AG09309 (cell line): ENCODE measurements at regions not wholly inside any gene's neighbourhood (a gene's known extent, or its start where the extent isn't known, plus 50 kb on each side); places are given as distances from the start of the nearest gene placed in this dataset.

Source experiments
- DNase-seq: peaks from one replicate; pipeline ENCODE4 v3.0.0-alpha.2; 2010; ENCODE audit warnings: low read depth
- H3K4me3 ChIP-seq: 2 replicates; pipeline ENCODE4 v1.5.1; 2011; ENCODE audit warnings: mild to moderate bottlenecking, low read depth, low read length, moderate library complexity; ENCODE audit not compliant: control insufficient read depth
- TF ChIP-seq, protein P1 (sequence below): IDR thresholded peaks from 2 replicates; pipeline ENCODE4 v1.5.1; 2011; ENCODE audit warnings: mild to moderate bottlenecking, low read depth, low read length, inconsistent platforms; ENCODE audit not compliant: insufficient read depth, control insufficient read depth; ENCODE audit errors: missing control alignments

DNA sequence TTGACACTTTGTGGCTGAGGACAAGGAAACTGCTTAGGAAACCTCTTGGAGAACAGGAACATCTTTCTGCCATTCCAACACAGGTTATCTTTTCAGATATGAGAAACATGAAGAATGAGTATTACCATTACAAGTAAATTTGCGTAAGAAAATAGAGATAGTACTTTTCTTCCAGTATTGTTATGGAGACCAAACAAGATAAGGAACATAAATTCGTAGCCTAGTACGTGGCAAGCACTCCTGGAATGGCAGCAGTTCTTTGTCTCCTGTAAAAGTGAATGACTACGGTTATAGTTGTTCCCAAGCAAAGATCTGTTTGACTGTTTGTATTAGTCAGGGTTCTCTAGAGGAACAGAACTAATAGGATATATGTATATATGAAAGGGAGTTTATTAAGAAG lies 843.1 kb downstream of the STIM2 start:
- H3K4me3 ChIP-seq = no peak overlapping the region
- TF ChIP-seq, protein P1, sequence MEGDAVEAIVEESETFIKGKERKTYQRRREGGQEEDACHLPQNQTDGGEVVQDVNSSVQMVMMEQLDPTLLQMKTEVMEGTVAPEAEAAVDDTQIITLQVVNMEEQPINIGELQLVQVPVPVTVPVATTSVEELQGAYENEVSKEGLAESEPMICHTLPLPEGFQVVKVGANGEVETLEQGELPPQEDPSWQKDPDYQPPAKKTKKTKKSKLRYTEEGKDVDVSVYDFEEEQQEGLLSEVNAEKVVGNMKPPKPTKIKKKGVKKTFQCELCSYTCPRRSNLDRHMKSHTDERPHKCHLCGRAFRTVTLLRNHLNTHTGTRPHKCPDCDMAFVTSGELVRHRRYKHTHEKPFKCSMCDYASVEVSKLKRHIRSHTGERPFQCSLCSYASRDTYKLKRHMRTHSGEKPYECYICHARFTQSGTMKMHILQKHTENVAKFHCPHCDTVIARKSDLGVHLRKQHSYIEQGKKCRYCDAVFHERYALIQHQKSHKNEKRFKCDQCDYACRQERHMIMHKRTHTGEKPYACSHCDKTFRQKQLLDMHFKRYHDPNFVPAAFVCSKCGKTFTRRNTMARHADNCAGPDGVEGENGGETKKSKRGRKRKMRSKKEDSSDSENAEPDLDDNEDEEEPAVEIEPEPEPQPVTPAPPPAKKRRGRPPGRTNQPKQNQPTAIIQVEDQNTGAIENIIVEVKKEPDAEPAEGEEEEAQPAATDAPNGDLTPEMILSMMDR = no peak

DNA sequence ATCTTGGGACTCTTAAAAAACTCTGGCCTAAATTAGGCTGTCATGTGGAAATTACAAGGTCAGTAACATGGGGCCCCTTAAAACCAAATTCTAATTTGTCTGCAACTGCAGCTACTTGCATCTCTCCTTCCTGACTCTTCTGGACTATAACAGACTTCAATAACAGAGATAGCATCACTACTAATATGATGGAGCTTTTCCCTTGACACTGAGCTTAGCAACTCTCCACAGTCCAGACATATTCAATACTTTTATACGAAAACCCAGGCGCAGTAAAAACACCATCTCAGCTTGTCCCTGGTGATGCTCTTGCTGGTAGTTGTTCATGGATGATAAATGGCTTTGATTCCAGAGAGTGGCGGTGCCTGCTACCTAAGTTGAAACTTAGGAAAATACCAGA lies 850.4 kb downstream of the STIM2 start:
- DNase-seq = no peak
- no peak overlapping the region for H3K4me3 ChIP-seq
- TF ChIP-seq, protein P1 = no peak

More for the DNA sequence above, 843.1 kb downstream of the STIM2 start:
- no peak for DNase-seq

DNA sequence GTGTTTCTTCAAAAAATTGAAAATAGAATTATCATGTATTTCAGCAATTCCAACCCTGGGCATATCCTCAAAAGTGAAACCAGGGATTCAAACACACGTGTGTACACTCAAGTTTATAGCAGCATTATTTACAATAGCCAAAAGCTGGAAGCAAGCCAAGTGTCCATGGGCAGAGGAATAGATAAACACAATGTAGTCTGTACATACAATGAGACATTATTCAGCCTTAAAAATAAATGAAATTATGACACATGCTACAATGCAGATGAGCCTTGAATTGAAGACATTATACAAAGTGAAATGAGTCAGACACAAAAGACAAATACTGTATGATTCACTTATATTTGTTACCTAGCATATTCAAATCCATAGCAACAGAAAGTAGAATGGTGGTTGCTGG lies 853.4 kb downstream of the STIM2 start:
- DNase-seq = no peak
- no peak overlapping the region for H3K4me3 ChIP-seq
- TF ChIP-seq, protein P1 = no peak

DNA sequence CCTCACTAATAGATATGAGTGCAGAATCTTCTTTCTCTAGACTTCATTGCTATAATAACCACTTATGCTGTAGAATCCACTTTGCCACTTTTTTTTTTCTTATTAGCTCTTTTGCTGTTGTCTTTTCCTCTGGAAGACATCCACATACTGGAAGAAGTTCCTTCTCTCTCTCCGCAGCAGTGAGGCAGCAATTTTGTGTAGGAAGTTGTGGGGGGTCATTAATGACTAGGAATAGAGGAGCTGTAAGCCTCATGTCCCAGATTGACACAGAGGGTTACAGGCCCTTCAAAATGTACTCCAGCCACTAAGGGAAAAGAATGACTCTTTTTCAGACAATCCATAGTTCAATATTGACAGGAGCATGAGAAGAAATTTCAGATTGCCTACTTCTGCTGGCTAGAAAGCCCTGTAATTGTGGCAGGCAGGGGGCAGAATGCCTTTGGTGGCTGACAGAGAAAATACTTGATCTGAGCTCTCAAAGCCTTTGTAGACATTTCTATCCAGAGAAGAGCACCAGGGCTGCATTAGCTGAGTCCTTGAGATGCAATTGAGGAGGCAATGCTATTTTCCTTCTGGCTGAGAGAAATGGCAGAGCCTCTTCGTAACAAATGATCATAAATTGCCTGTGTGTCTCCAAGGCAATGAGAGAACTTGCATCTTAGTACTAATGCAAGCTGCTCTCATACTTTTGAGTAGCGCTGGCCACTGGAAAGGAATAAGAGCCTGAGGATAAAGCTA lies 856.2 kb downstream of the STIM2 start:
- H3K4me3 ChIP-seq = no peak overlapping the region
- TF ChIP-seq, protein P1 = no peak

DNA sequence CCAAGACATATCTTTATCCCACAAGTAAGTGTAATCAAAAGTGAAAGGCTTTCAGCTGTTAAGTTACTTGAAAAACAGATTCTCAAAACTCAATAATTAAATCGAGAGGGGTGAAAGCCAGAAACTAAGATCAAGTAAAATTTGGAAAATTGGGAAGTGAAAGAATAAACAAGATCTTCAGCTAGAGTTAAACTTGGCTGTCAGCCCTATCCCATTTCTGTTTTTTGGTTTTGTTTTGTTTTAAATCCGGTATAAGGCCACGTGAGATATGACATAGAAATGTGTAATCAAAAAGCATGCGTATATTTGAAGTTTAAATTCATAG lies 856.8 kb downstream of the STIM2 start:
- no peak for DNase-seq
- no peak overlapping the region for H3K4me3 ChIP-seq
- TF ChIP-seq, protein P1 = no peak

More for the DNA sequence above, 856.2 kb downstream of the STIM2 start:
- DNase-seq = no peak

DNA sequence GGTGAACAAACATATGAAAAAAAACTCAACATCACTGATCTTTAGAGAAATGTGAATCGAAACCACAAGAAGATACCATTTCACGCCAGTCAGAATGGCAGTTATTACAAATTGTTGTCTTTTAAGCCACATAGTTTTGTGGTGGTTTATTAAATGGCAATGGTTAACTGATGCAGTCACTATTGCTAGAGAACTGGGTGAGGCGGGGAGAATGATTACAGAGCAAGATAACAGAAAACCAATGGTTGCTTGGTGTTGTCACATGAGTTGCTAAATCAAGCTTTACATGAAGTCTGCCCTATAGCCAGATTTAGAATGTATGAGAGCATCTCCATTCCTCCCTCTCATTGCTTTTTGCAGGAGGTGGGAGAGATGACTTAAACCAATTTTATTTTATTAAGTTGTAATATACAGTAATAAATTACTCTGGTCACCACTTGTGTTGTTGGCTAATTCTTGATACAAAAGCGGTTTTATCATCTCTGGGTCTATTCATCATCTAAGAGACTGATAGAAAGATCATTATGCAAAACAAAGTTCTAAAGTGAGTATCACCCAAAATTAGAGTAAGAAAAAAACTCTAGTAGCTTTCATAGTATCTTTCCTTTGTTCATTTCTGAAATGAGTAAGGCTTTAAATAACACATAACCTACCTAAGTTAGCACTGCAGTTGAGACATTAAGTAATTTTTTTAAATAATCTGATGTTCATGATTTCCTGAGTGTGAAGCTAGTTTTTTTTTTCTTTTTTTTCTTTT lies 859.5 kb downstream of the STIM2 start:
- no peak for DNase-seq

More for the DNA sequence above, 859.5 kb downstream of the STIM2 start:
- TF ChIP-seq, protein P1 = no peak
- H3K4me3 ChIP-seq = no peak overlapping the region
